Superior temporal gyrus (tissue), 1 donor: ENCODE measurements at regions not wholly inside any gene's neighbourhood (a gene's known extent, or its start where the extent isn't known, plus 50 kb on each side); places are given as distances from the start of the nearest gene placed in this dataset.

Source experiments
- DNase-seq: peaks from one replicate; pipeline ENCODE4 v3.0.0-alpha.2; 2016; ENCODE audit errors: extremely low spot score

GRCh38 chr14:96727980-96728717 is 69.0 kb upstream of the VRK1 start:
- no peak for DNase-seq

- no peak for DNase-seq
Measured at GRCh38 chr14:96729889-96730288, 67.3 kb upstream of the VRK1 start.

DNA sequence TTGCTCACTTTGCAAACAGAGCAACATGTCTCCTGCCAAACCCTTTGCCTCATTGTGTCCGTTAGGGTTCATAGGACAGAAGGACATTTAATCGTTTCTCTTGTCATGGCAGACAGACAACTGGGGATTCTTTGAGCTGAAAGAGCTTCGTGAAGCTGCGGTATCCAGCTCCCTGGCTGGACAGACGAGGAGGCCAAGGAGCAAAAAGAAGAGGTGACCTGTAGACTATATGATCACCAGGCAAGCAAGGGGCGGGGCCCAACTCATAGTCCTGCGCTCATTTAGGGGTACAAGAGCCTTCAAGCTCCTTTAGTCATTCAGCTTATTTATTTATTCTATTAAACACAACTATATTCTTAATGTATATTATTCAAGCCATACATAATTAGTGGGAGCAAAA is 66.8 kb upstream of the VRK1 start:
- DNase-seq, result no peak

- no peak for DNase-seq
Measured at GRCh38 chr14:96734076-96734622, 63.0 kb upstream of the VRK1 start.

- DNase-seq, result no peak
Measured at GRCh38 chr14:96735526-96735925, 61.7 kb upstream of the VRK1 start.

GRCh38 chr14:96736439-96736838 is 60.7 kb upstream of the VRK1 start:
- no peak for DNase-seq

GRCh38 chr14:96737881-96738280 is 59.3 kb upstream of the VRK1 start:
- no peak for DNase-seq

GRCh38 chr14:96739200-96739910 is 57.8 kb upstream of the VRK1 start:
- no peak for DNase-seq

DNA sequence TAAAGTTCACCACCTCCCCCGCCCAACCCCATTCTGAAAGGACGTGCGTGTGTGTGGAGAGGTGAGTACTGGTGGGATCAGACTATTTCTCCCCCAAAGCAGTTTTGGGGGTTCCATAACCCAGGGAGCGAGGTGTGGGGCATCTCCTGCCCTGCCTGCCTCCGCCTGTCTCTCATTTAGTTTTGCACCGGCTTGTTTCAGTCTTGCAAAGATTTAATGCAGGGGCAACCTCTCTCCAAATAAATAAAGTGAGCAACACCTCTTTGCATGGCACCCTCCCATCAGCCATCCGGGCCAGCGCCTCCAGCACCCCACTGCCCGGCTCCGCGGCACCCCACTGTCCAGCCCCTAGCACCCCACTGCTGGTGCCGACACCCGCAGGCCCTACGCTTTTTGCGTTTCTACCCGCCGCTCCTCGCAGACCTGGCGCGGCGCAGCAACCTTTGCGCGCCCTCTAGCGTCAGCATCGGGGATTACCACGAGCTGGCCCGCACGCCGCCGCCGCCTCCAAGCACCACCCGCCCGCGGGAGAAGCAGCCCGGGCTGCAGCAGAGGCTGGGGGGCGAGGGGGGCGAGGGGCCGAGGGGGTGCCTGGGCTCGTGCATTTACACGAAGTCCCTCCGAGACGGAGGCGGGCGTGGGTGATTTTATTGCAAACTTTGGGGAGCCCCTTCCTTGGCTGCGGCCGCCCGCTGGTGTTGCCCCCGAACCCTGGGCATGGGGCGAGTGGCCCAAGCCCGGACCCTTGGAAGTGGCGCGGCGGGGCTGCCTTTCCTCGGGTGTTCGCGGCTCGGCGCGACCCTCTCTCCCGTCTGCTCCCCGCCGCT is 55.8 kb upstream of the VRK1 start:
- DNase-seq, result peak; percentile 67

GRCh38 chr14:96744262-96744661 is 52.9 kb upstream of the VRK1 start:
- no peak for DNase-seq

- DNase-seq, result no peak
Measured at GRCh38 chr14:96745500-96746051, 51.6 kb upstream of the VRK1 start.

- no peak for DNase-seq
Measured at GRCh38 chr14:96746101-96746500, 51.1 kb upstream of the VRK1 start.

DNA sequence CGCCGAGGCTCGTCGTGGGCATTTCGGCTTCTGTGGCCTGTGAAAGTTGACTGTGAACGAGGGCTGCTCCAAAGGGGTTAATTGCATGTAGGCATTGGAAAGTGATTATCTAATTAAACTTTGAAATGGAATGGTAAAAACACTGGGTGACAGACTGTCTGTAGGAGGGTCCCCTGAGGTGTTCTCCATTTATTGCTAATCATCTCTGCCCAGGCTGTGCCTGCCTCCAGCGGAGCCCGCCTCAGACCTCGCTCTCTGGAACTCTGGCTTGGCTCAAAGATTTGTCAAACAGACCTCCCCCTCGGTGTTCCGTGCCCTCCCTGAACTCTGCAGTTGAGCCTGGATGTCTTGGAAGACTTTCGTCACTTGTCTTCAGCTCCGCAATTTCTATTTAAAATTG is 50.2 kb upstream of the VRK1 start:
- DNase-seq, result no peak
